OCI-LY7 (cell line): ENCODE measurements at regions not wholly inside any gene's neighbourhood (a gene's known extent, or its start where the extent isn't known, plus 50 kb on each side); places are given as distances from the start of the nearest gene placed in this dataset.

Experiments
- CTCF ChIP-seq: fragments of 200-600 bp; sonication (generic); conservative IDR thresholded peaks from 2 replicates; pipeline ENCODE4 v1.5.1; 2014; ENCODE audit warnings: mild to moderate bottlenecking, antibody characterized with exemption, low read length, moderate library complexity, mixed read lengths
- EZH2phosphoT487 ChIP-seq: fragments of 200-600 bp; sonication (generic); IDR thresholded peaks from 2 replicates; pipeline ENCODE4 v1.6.1; 2018; ENCODE audit warnings: low read depth, borderline replicate concordance, mild to moderate bottlenecking, mixed run types, antibody characterized with exemption, low read length, moderate library complexity, mixed read lengths

GRCh38 chr9:14433351-14434157 lies 119.6 kb upstream of the NFIB start:
- TF ChIP-seq CTCF (peak; percentile 72), EZH2phosphoT487 (no peak)
